Caco-2 (cell line): ENCODE measurements at regions not wholly inside any gene's neighbourhood (a gene's known extent, or its start where the extent isn't known, plus 50 kb on each side); places are given as distances from the start of the nearest gene placed in this dataset.

Experiments
- BruUV-seq: library from RNA; stranded (reverse); fragments of 400-500 nt; replicated peaks from 2 replicates; lab custom pipeline; 2021; lab: Mats Ljungman, UMichigan
- CTCF ChIA-PET: fragments of 300-600 bp; sonication (Branson Sonifier 250); formaldehyde crosslinking; loops from one replicate; lab custom pipeline; 2022; ENCODE audit warnings: antibody characterized with exemption; lab: Charles Lee
- POLR2A ChIA-PET: fragments of 300-600 bp; sonication (Branson Sonifier 250); formaldehyde crosslinking; loops from one replicate; lab custom pipeline; 2022; ENCODE audit warnings: antibody characterized with exemption; lab: Charles Lee
- DNase-seq, 2 experiments: peaks; one replicate each; pipeline versions ENCODE4 v3.0.0 to v3.0.0-alpha.2; 2020 to 2022
- H3K27me3 ChIP-seq: replicated peaks from 2 replicates; pipeline ENCODE4 v1.6.0; 2011; ENCODE audit warnings: low read length; ENCODE audit not compliant: control insufficient read depth, insufficient read depth
- H3K36me3 ChIP-seq: 2 replicates; pipeline ENCODE4 v1.5.1; 2011; ENCODE audit warnings: low read length; ENCODE audit not compliant: control insufficient read depth, insufficient read depth
- H3K4me1 ChIP-seq: fragments of 250-450 bp; sonication (Bioruptor Pico); 2 replicates; pipeline ENCODE4 v1.5.1; 2020; ENCODE audit warnings: mild to moderate bottlenecking
- H3K4me3 ChIP-seq: 2 replicates; pipeline ENCODE4 v1.5.1; 2011; ENCODE audit warnings: low read depth, mild to moderate bottlenecking, control low read depth, low read length
- H3K9me3 ChIP-seq: fragments of 250-450 bp; sonication (Bioruptor Pico); 2 replicates; pipeline ENCODE4 v1.5.1; 2020; ENCODE audit warnings: mild to moderate bottlenecking, moderate library complexity
- H3K27ac Mint-ChIP-seq: one replicate; pipeline ENCODE4 v1.8.0; 2022; ENCODE audit warnings: mixed read lengths; ENCODE audit not compliant: unreplicated experiment
- H3K27me3 Mint-ChIP-seq: one replicate; pipeline ENCODE4 v1.8.0; 2022; ENCODE audit warnings: mixed read lengths; ENCODE audit not compliant: insufficient read depth, unreplicated experiment
- H3K36me3 Mint-ChIP-seq: one replicate; pipeline ENCODE4 v1.8.0; 2022; ENCODE audit warnings: mild to moderate bottlenecking, mixed read lengths; ENCODE audit not compliant: insufficient read depth, unreplicated experiment
- H3K4me1 Mint-ChIP-seq: one replicate; pipeline ENCODE4 v1.8.0; 2022; ENCODE audit warnings: low read depth, mixed read lengths; ENCODE audit not compliant: unreplicated experiment
- H3K4me3 Mint-ChIP-seq: one replicate; pipeline ENCODE4 v1.8.0; 2022; ENCODE audit warnings: mild to moderate bottlenecking, moderate library complexity, mixed read lengths; ENCODE audit not compliant: unreplicated experiment
- H3K9me3 Mint-ChIP-seq: one replicate; pipeline ENCODE4 v1.8.0; 2022; ENCODE audit warnings: mixed read lengths; ENCODE audit not compliant: unreplicated experiment
- intact Hi-C: fragments of 100-400 bp; cut with micrococcal nuclease; formaldehyde crosslinking; loops from one replicate; pipeline ENCODE4 v1.10.0; 2022; ENCODE audit not compliant: unreplicated experiment
- TF ChIP-seq, protein P1 (sequence below), 2 experiments: fragments of 200-600 bp in 1 of 2; IDR thresholded peaks; 1 replicate in 1 of 2; 2 replicates in 1 of 2; pipeline versions ENCODE4 v1.5.1 to v1.8.0; 2011 to 2022; ENCODE audit warnings: antibody characterized with exemption in 1 of 2, control low read depth in 1 of 2, inconsistent platforms in 1 of 2, low read depth in 1 of 2, low read length in 1 of 2, mild to moderate bottlenecking in 1 of 2, moderate library complexity in 1 of 2; ENCODE audit not compliant: insufficient read depth in 1 of 2, severe bottlenecking in 1 of 2, unreplicated experiment in 1 of 2

DNA sequence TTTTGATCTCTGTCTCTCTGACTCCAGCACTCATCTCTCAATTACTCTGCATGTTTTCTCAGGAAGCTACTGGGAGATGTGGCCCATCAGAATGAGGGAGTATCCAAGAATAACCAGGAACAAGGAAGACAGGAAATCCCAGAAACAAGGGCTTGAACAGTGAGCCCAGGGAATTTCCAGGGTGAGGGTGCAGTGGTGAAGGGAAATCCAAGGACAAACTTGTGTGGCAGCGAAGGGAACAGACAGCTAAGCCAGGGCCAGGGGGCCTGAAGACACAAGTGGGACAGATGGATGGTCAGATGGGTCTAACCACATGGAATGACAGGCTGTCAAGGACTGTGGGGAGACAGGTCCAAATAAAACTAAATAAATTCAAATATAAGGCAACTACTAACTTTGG lies 121.8 kb upstream of the ERRFI1 start:
- TF ChIP-seq, protein P1, sequence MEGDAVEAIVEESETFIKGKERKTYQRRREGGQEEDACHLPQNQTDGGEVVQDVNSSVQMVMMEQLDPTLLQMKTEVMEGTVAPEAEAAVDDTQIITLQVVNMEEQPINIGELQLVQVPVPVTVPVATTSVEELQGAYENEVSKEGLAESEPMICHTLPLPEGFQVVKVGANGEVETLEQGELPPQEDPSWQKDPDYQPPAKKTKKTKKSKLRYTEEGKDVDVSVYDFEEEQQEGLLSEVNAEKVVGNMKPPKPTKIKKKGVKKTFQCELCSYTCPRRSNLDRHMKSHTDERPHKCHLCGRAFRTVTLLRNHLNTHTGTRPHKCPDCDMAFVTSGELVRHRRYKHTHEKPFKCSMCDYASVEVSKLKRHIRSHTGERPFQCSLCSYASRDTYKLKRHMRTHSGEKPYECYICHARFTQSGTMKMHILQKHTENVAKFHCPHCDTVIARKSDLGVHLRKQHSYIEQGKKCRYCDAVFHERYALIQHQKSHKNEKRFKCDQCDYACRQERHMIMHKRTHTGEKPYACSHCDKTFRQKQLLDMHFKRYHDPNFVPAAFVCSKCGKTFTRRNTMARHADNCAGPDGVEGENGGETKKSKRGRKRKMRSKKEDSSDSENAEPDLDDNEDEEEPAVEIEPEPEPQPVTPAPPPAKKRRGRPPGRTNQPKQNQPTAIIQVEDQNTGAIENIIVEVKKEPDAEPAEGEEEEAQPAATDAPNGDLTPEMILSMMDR (IDR thresholded peaks at IDR 0.05; ENCODE audit: insufficient read depth in 1 of 2, low read depth in 1 of 2, low read length in 1 of 2, severe bottlenecking in 1 of 2, unreplicated experiment in 1 of 2), result no peak
- Mint-ChIP-seq H3K9me3 (no peaks in the 10 kb centered on the region), H3K4me3 (no peak overlapping the region), H3K27ac (no peak overlapping the region), H3K27me3 (no peaks in the 10 kb centered on the region), H3K4me1 (peaks cover 6% of the 10 kb centered on the region), H3K36me3 (peaks cover 13% of the 10 kb centered on the region)
- Histone ChIP-seq H3K4me1 (no peaks in the 10 kb centered on the region), H3K27me3 (no peaks in the 10 kb centered on the region), H3K36me3 (no peaks in the 10 kb centered on the region), H3K4me3 (no peak overlapping the region), H3K9me3 (no peaks in the 10 kb centered on the region)
- intact Hi-C loops, result no loop called here
- ChIA-PET CTCF (interaction anchor here (0.6 kb wide), 1 partner anchor 14 kb away, joined by 3 read pairs; no protein-coding TSS in a partner anchor), POLR2A (no interaction called here)
- no TSS peak for BruUV-seq
- no peak for DNase-seq

DNA sequence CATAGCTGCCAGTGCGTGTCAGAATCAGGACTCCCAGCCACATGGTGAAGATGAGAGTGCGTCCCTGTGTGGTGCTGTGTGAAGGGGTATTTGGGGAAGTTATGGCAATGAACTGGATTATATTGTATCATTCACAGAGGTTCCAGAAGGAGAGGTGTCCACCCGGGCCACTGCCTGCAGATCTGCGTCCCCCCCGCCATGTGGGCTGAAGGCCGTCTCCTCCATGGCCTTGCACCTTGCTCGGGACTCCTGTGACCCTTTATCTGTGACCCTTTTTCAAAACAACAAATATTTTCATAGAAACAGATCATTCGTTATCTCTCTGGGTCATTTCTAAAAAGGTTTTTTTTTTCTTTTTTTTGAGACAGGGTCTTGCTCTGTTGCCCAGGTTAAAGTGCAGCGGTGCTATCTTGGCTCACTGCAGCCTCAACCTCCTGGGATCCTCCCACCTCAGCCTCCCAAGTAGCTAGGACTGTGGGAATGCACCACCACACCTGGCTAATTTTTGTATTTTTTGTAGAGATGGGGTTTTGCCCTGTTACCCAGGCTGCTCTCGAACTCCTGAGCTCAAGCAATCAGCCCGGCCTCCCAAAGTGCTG lies 120.2 kb upstream of the ERRFI1 start:
- Mint-ChIP-seq H3K27ac (no peak overlapping the region), H3K4me1 (peaks cover 6% of the 10 kb centered on the region), H3K4me3 (no peak overlapping the region), H3K9me3 (no peaks in the 10 kb centered on the region), H3K27me3 (no peaks in the 10 kb centered on the region), H3K36me3 (peaks cover 7% of the 10 kb centered on the region)
- Histone ChIP-seq H3K36me3 (no peaks in the 10 kb centered on the region), H3K27me3 (no peaks in the 10 kb centered on the region), H3K9me3 (no peaks in the 10 kb centered on the region), H3K4me3 (no peak overlapping the region), H3K4me1 (no peaks in the 10 kb centered on the region)
- DNase-seq, result no peak
- intact Hi-C loops, result no loop called here
- POLR2A ChIA-PET, result interaction anchor here (0.5 to 0.7 kb wide), 2 partner anchors 95 to 184 kb away, joined by 3 to 10 read pairs; no protein-coding TSS in a partner anchor
- BruUV-seq, result no TSS peak
- TF ChIP-seq, protein P1 (IDR thresholded peaks at IDR 0.05; ENCODE audit: insufficient read depth in 1 of 2, low read depth in 1 of 2, low read length in 1 of 2, severe bottlenecking in 1 of 2, unreplicated experiment in 1 of 2), result no peak
- CTCF ChIA-PET, result no interaction called here

DNA sequence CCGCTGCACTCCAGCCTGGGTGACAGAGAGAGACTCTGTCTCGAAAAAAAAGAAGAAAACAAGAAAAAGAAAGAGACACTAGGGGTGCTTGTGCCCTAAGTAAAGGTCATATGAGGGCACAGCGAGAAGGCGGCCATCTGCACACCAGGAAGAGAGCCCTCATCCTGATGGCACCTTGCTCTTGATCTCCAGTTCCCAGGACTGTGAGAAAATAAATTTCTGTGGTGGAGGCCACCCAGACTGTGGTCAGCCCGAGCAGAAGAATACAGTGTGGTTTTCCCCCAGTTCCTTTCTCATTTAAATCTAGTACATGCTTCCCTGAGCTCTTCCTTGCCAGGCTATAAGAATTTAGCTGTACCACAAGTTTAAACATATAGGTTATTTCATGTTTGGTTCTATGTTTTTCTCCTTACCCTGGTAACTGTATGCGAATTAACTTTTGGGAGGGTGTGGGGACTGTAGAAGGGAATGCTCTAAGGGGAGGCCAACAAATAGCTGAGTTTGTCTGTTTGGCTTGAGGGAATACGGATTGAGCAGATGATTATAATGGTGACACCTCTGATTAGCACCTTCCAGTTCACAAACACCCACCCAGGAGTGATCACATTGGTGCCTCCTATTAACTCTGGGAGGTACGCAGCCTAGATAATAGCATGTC lies 119.6 kb upstream of the ERRFI1 start:
- no TSS peak for BruUV-seq
- no peaks in the 10 kb centered on the region for H3K4me1 ChIP-seq
- no peak overlapping the region for H3K27ac Mint-ChIP-seq

More for the DNA sequence above, 119.6 kb upstream of the ERRFI1 start:
- H3K9me3 ChIP-seq, result no peaks in the 10 kb centered on the region
- Mint-ChIP-seq H3K27me3 (no peaks in the 10 kb centered on the region), H3K9me3 (no peaks in the 10 kb centered on the region), H3K36me3 (peaks cover 7% of the 10 kb centered on the region), H3K4me3 (no peak overlapping the region), H3K4me1 (peaks cover 6% of the 10 kb centered on the region)
- intact Hi-C loops, result no loop called here
- TF ChIP-seq, protein P1 (IDR thresholded peaks at IDR 0.05; ENCODE audit: insufficient read depth in 1 of 2, low read depth in 1 of 2, low read length in 1 of 2, severe bottlenecking in 1 of 2, unreplicated experiment in 1 of 2), result no peak
- ChIA-PET POLR2A (interaction anchor here (0.5 kb wide), 1 partner anchor 183 kb away, joined by 10 read pairs; no protein-coding TSS in a partner anchor), CTCF (interaction anchor here (0.7 kb wide), 1 partner anchor 12 kb away, joined by 3 read pairs; no protein-coding TSS in a partner anchor)
- no peaks in the 10 kb centered on the region for H3K27me3 ChIP-seq
- H3K36me3 ChIP-seq, result no peaks in the 10 kb centered on the region
- H3K4me3 ChIP-seq, result no peak overlapping the region
- DNase-seq, result no peak
